Ovary (tissue), 7 donors: ENCODE measurements at regions not wholly inside any gene's neighbourhood (a gene's known extent, or its start where the extent isn't known, plus 50 kb on each side); places are given as distances from the start of the nearest gene placed in this dataset.

Experiments
- DNase-seq, 5 donors: peaks; one replicate each; pipeline ENCODE4 v3.0.0-alpha.2; 2019 to 2020
- H3K27ac ChIP-seq, 2 donors: fragments of 200-600 bp; one replicate each; pipeline versions ENCODE4 v1.5.1 to v1.8.0; 2019 to 2022
- H3K27me3 ChIP-seq: fragments of 200-600 bp; one replicate; pipeline ENCODE4 v1.8.0; 2022
- H3K36me3 ChIP-seq: fragments of 200-600 bp; sonication (generic); one replicate; pipeline ENCODE4 v1.5.1; 2019
- H3K4me1 ChIP-seq: one replicate; pipeline ENCODE4 v1.8.1; 2013; ENCODE audit warnings: mild to moderate bottlenecking, moderate library complexity; ENCODE audit not compliant: insufficient read depth
- H3K4me3 ChIP-seq: fragments of 200-600 bp; sonication (generic); one replicate; pipeline ENCODE4 v1.5.1; 2017
- H3K9me3 ChIP-seq, 2 donors: fragments of 200-600 bp in 1 of 2; sonication (generic) in 1 of 2; one replicate each; pipeline versions ENCODE4 v1.5.1 to v1.8.1; 2013 to 2019; ENCODE audit warnings: mild to moderate bottlenecking in 1 of 2, moderate library complexity in 1 of 2
- EP300 ChIP-seq: sonication (generic); formaldehyde crosslinking; IDR thresholded peaks from one replicate; pipeline ENCODE4 v1.6.1; 2017; ENCODE audit warnings: antibody characterized with exemption
- POLR2A ChIP-seq: fragments of 450-650 bp; IDR thresholded peaks from one replicate; pipeline ENCODE4 v1.6.1; 2017; ENCODE audit warnings: antibody characterized with exemption, mild to moderate bottlenecking, moderate library complexity
- WGBS, 3 donors: extraction: QIAGEN DNeasy Blood & Tissue Kit in 1 of 3; methylation state at CpG; one replicate each; pipeline versions ENCODE4 v1.1.5 to v1.1.7; 2013 to 2017; 5-methylcytosine and 5-hydroxymethylcytosine counted together
- intact Hi-C, 4 donors: fragments of 100-400 bp; cut with DNase I; formaldehyde crosslinking; loops; one replicate each; pipeline versions ENCODE4 v1.11.0 to v1.15.1; 2022 to 2023
- TF ChIP-seq, protein P1 (sequence below), 3 donors: fragments of 450-650 bp in 2 of 3; fragments of 200-600 bp in 1 of 3; IDR thresholded peaks; one replicate each; pipeline versions ENCODE4 v1.5.1 to v1.8.0; 2016 to 2022; ENCODE audit warnings: antibody characterized with exemption in 3 of 3, mild to moderate bottlenecking in 1 of 3
- donor health status: DM: no; HTN: no; CAD: no; lungs with moderate emphysema.
- donor health status: DM: no; HTN: no; CAD: no.
- donor health status: Bipolar disorder and iron deficiency.
- donor health status: DM: no; HTN: no; CAD: no.
- donor health status: DM: yes; HTN: yes; CAD: no.

DNA sequence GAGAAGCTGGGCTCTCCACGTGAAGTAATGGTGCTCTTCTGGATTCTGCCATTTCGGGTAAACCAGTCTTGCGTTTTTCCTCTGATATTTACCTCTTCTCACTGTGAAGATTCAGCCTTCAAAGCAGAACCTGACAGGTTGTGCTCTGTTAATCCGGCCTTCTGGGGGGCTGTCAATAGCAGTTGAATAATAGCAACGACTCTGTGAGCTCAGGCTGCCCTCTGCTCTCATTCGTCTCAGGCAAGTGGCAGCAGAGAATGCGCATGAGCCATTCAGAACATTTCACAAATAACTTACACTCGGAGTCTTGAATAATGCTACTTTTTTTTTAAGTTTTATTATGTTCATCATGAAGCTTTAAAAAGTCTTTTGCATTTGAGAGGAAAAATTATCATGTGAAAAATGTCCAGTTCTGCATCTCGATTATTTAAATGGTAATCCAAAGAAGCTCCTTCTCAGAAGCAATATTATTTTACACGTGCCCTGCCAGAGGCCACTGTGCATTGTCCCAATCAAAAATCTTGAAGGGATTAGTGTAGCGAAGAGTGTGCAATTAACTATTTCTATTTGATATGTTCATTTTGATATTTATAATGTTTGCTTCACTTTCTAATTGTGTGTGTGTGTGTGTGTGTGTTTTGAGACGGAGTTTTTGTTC lies 354.2 kb upstream of the FAT1 start:
- Histone ChIP-seq H3K4me3 (no peak overlapping the region), H3K36me3 (no peaks in the 10 kb centered on the region), H3K9me3 (no peaks in the 10 kb centered on the region), H3K27ac (no peak overlapping the region), H3K27me3 (no peaks in the 10 kb centered on the region), H3K4me1 (no peaks in the 10 kb centered on the region)
- TF ChIP-seq EP300 = no peak
- TF ChIP-seq POLR2A = no peak
- intact Hi-C loops = no loop called here
- DNase-seq = no peak
- WGBS, 3 donors = 61 to 68% (median 66%) methylated on average over 12 of the region's 12 CpGs

DNA sequence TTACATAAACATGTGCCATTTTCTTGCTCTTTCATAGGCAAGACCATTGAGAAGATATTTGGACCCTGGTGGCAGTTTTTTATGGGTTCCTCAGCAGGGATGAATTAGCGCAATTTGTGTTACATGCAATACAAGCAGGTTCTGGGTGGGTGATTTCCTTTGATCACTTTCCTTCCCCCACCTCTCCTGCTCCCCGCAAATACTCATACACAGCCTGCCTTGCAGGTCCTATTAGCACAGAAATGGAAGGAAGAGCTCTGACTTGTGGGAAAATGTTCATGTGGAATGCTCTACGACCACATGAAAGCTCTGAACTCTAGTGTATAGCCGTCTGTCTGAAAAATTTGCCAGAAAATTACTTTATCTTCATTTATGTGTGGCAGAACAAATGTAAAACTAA lies 361.0 kb upstream of the FAT1 start:
- no peaks in the 10 kb centered on the region for H3K9me3 ChIP-seq
- intact Hi-C loops = no loop called here
- H3K27me3 ChIP-seq = no peaks in the 10 kb centered on the region
- H3K4me3 ChIP-seq = no peak overlapping the region
- no peak overlapping the region for H3K27ac ChIP-seq
- TF ChIP-seq EP300 (no peak), POLR2A (no peak)
- WGBS, 3 donors = 72 to 79% (median 74%) methylated on average over 4 of the region's 4 CpGs
- no peaks in the 10 kb centered on the region for H3K36me3 ChIP-seq
- H3K4me1 ChIP-seq = no peaks in the 10 kb centered on the region
- no peak for DNase-seq

DNA sequence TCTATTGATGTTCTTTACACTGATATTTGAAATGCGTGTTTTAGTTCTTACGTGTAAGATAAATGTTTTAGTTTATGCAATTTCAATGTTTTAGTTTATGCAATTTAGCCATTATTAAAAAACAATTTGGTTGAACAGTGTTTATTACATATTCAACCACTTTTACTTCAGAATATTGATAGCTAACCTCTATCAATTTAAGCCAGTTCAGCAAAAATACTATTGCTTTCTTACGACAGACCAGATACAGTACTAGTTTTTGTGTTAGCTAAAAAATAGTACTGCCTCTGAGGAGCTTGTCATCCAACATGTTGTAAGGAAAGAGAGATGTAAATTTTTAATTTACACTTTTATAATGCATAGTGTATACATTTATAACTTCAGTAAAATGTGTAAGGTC lies 361.7 kb upstream of the FAT1 start:
- intact Hi-C loops = no loop called here
- TF ChIP-seq EP300 = no peak
- TF ChIP-seq, protein P1, sequence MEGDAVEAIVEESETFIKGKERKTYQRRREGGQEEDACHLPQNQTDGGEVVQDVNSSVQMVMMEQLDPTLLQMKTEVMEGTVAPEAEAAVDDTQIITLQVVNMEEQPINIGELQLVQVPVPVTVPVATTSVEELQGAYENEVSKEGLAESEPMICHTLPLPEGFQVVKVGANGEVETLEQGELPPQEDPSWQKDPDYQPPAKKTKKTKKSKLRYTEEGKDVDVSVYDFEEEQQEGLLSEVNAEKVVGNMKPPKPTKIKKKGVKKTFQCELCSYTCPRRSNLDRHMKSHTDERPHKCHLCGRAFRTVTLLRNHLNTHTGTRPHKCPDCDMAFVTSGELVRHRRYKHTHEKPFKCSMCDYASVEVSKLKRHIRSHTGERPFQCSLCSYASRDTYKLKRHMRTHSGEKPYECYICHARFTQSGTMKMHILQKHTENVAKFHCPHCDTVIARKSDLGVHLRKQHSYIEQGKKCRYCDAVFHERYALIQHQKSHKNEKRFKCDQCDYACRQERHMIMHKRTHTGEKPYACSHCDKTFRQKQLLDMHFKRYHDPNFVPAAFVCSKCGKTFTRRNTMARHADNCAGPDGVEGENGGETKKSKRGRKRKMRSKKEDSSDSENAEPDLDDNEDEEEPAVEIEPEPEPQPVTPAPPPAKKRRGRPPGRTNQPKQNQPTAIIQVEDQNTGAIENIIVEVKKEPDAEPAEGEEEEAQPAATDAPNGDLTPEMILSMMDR (IDR thresholded peaks at IDR 0.05) = no peak
- TF ChIP-seq POLR2A = no peak

DNA sequence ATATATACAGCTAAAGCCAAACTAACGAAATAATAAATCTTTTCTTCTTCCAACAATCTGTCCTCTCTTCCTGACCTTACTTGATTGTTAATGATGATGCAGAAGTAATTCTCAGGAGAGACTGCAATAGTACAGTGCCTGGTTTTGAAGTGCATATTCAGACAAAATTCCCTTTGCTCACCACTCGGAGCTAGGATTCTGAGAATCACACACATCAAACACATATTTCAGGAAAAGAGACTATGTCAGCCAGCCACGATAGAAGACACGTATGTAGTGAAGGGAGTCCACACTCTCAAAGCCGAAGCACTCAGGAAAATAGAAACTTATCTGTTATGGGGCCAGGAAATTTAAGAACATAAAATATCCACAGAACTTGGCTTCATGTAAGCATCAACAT lies 362.5 kb upstream of the FAT1 start:
- intact Hi-C loops = no loop called here
- H3K36me3 ChIP-seq = no peaks in the 10 kb centered on the region
- no peaks in the 10 kb centered on the region for H3K27me3 ChIP-seq
- H3K9me3 ChIP-seq = no peaks in the 10 kb centered on the region
- no peak for DNase-seq
- TF ChIP-seq, protein P1 (IDR thresholded peaks at IDR 0.05) = no peak
- TF ChIP-seq EP300 = no peak
- TF ChIP-seq POLR2A = no peak
- no peak overlapping the region for H3K27ac ChIP-seq
- 86 to 88% (median 87%) methylated on average over 5 of the region's 5 CpGs for WGBS, 3 donors
- H3K4me3 ChIP-seq = no peak overlapping the region
- H3K4me1 ChIP-seq = no peaks in the 10 kb centered on the region

More for the DNA sequence above, 361.7 kb upstream of the FAT1 start:
- Histone ChIP-seq H3K27ac (no peak overlapping the region), H3K4me1 (no peaks in the 10 kb centered on the region), H3K36me3 (no peaks in the 10 kb centered on the region), H3K4me3 (no peak overlapping the region), H3K27me3 (no peaks in the 10 kb centered on the region), H3K9me3 (no peaks in the 10 kb centered on the region)
- no peak for DNase-seq
- 78 to 89% (median 87%) methylated on average over 3 of the region's 3 CpGs for WGBS, 3 donors

DNA sequence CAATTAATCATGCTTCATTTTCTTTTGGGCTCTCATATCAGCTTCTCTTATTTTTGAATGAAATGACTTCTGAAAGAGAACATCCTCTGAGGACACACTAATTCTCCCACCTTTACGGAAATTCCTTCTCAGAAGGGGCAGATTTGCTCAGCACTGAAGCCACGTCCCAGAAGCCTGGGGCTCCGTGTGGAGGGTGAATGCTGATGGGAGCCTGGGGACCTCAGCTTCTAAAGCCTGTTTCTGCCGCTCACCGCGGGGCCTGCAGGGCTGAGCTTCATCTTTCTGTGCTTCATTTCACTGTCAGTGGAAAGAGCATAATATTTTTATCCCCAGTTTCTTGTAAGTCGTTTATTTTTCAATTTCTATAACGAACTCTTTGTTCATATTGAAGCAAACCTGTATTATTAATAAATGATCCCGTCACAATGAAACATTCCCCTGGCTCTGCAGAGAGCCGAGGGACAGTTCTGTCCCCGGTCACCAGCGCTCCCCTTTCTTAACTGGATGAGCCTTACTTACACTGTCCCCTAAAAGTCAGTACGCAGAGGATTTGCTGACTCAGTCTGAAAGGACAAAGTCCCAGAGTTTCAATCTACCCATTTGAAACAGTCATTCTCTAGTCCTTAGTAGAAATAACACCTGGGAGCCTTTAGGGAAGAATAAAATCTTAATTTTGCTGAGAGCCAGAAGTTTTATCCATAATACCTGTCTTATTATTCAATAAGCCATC lies 364.6 kb upstream of the FAT1 start:
- intact Hi-C loops = no loop called here

More for the DNA sequence above, 364.6 kb upstream of the FAT1 start:
- DNase-seq = no peak
- TF ChIP-seq, protein P1 (IDR thresholded peaks at IDR 0.05) = no peak
- no peak for TF ChIP-seq POLR2A
- no peaks in the 10 kb centered on the region for H3K27me3 ChIP-seq
- no peak overlapping the region for H3K4me3 ChIP-seq
- H3K9me3 ChIP-seq = no peaks in the 10 kb centered on the region
- H3K4me1 ChIP-seq = no peaks in the 10 kb centered on the region
- no peaks in the 10 kb centered on the region for H3K36me3 ChIP-seq
- WGBS, 3 donors = 78 to 84% (median 78%) methylated on average over 13 of the region's 13 CpGs
- H3K27ac ChIP-seq = no peak overlapping the region
